ENCODE measurements at regions not wholly inside any gene's neighbourhood (a gene's known extent, or its start where the extent isn't known, plus 50 kb on each side); places are given as distances from the start of the nearest gene placed in this dataset.

- TF ChIP-seq NBN (IDR thresholded peaks at IDR 0.05): no peak
- no peak for TF ChIP-seq MAX (IDR thresholded peaks at IDR 0.05; ENCODE audit: low read depth, low read length)
- TF ChIP-seq MYB (IDR thresholded peaks at IDR 0.05; ENCODE audit: borderline replicate concordance, low read depth, low read length): no peak
- no peak for TF ChIP-seq EP300 (IDR thresholded peaks at IDR 0.05; ENCODE audit: borderline replicate concordance in 1 of 2, control insufficient read depth in 1 of 2, low read depth in 2 of 2, low read length in 2 of 2)
Measured at GRCh38 chr7:45408409-45408737, 165.8 kb upstream of the ADCY1 start.

All from GM12878 (cell line).